DOHH2 (cell line): ENCODE measurements at regions not wholly inside any gene's neighbourhood (a gene's known extent, or its start where the extent isn't known, plus 50 kb on each side); places are given as distances from the start of the nearest gene placed in this dataset.

Experiments
- H3F3A ChIP-seq: fragments of 200-600 bp; sonication (generic), shearing (Covaris generic); 2 replicates; pipeline ENCODE4 v1.6.0; 2016; ENCODE audit warnings: antibody characterized with exemption, mild to moderate bottlenecking; ENCODE audit not compliant: control insufficient read depth, insufficient read depth
- H3K27ac ChIP-seq: fragments of 200-600 bp; sonication (generic); 2 replicates; pipeline ENCODE4 v1.5.1; 2014; ENCODE audit warnings: low read depth, mild to moderate bottlenecking, low read length, moderate library complexity
- H3K27me3 ChIP-seq: fragments of 200-600 bp; sonication (generic); 2 replicates; pipeline ENCODE4 v1.6.1; 2014; ENCODE audit warnings: mild to moderate bottlenecking, low read length, mixed read lengths; ENCODE audit not compliant: control insufficient read depth
- H3K36me3 ChIP-seq: fragments of 200-600 bp; sonication (generic); 2 replicates; pipeline ENCODE4 v1.6.1; 2014; ENCODE audit warnings: mild to moderate bottlenecking, low read length, moderate library complexity, mixed read lengths; ENCODE audit not compliant: control insufficient read depth
- H3K4me1 ChIP-seq: fragments of 200-600 bp; sonication (generic); 2 replicates; pipeline ENCODE4 v1.6.1; 2014; ENCODE audit warnings: mild to moderate bottlenecking, low read length, mixed read lengths; ENCODE audit not compliant: control insufficient read depth
- H3K4me2 ChIP-seq: fragments of 200-600 bp; sonication (generic); 2 replicates; pipeline ENCODE4 v1.6.0; 2014; ENCODE audit warnings: mild to moderate bottlenecking, low read length, moderate library complexity
- H3K4me3 ChIP-seq: fragments of 200-600 bp; sonication (generic); 2 replicates; pipeline ENCODE4 v1.5.1; 2014; ENCODE audit warnings: mild to moderate bottlenecking, low read length, mixed read lengths
- H3K79me2 ChIP-seq: fragments of 200-600 bp; sonication (generic); 2 replicates; pipeline ENCODE4 v1.6.1; 2014; ENCODE audit warnings: mild to moderate bottlenecking, low read length, mixed read lengths; ENCODE audit not compliant: control insufficient read depth
- H3K9me2 ChIP-seq: fragments of 200-600 bp; sonication (generic); replicated peaks from 2 replicates; pipeline ENCODE4 v1.6.1; 2014; ENCODE audit warnings: mild to moderate bottlenecking, low read length, mixed read lengths; ENCODE audit not compliant: control insufficient read depth
- H3K9me3 ChIP-seq: fragments of 200-600 bp; sonication (generic); 2 replicates; pipeline ENCODE4 v1.6.1; 2014; ENCODE audit warnings: antibody characterized with exemption, low read length, mixed read lengths; ENCODE audit not compliant: control insufficient read depth, insufficient read depth
- H4K20me1 ChIP-seq: fragments of 200-600 bp; sonication (generic); 2 replicates; pipeline ENCODE4 v1.6.0; 2014; ENCODE audit warnings: low read depth, mild to moderate bottlenecking, antibody characterized with exemption, low read length, moderate library complexity; ENCODE audit not compliant: control insufficient read depth, insufficient read depth
- EZH2phosphoT487 ChIP-seq: fragments of 200-600 bp; sonication (generic); IDR thresholded peaks from 2 replicates; pipeline ENCODE4 v1.6.1; 2017; ENCODE audit warnings: borderline replicate concordance, mild to moderate bottlenecking, antibody characterized with exemption, low read length, moderate library complexity, mixed read lengths
- TF ChIP-seq, protein P1 (sequence below): fragments of 200-600 bp; sonication (generic); IDR thresholded peaks from one replicate; pipeline ENCODE4 v1.5.1; 2014; ENCODE audit warnings: antibody characterized with exemption, mild to moderate bottlenecking, low read depth, low read length; ENCODE audit not compliant: poor library complexity, severe bottlenecking

DNA sequence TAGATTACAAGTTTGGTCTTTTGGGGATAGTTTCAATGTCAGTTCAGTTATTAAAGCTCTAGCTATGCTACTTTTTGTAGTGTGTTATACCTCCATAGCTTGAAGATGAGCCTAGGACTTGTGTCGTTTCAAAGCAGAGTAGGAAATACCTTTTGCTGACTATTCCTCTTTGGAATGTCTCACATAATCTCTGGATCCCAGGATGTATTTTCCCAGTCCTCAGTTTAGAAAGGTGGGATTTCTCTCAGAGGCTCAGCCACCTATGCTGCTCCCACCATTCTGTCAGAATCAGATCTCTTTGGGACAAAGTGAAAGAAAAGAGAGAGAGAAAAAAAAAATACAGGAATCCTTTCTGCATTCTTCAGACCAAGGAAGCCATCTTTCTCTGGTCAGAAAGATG lies 567.5 kb upstream of the IMPG1 start:
- no peaks in the 10 kb centered on the region for H3K9me2 ChIP-seq
- no peaks in the 10 kb centered on the region for H3K79me2 ChIP-seq
- no peaks in the 10 kb centered on the region for H3F3A ChIP-seq
- H3K27ac ChIP-seq = no peak overlapping the region
- no peak overlapping the region for H3K4me3 ChIP-seq
- no peaks in the 10 kb centered on the region for H4K20me1 ChIP-seq
- H3K4me1 ChIP-seq = no peaks in the 10 kb centered on the region
- H3K9me3 ChIP-seq = no peaks in the 10 kb centered on the region
- H3K27me3 ChIP-seq = no peaks in the 10 kb centered on the region
- no peak overlapping the region for H3K4me2 ChIP-seq
- no peaks in the 10 kb centered on the region for H3K36me3 ChIP-seq
- no peak for TF ChIP-seq EZH2phosphoT487
- TF ChIP-seq, protein P1, sequence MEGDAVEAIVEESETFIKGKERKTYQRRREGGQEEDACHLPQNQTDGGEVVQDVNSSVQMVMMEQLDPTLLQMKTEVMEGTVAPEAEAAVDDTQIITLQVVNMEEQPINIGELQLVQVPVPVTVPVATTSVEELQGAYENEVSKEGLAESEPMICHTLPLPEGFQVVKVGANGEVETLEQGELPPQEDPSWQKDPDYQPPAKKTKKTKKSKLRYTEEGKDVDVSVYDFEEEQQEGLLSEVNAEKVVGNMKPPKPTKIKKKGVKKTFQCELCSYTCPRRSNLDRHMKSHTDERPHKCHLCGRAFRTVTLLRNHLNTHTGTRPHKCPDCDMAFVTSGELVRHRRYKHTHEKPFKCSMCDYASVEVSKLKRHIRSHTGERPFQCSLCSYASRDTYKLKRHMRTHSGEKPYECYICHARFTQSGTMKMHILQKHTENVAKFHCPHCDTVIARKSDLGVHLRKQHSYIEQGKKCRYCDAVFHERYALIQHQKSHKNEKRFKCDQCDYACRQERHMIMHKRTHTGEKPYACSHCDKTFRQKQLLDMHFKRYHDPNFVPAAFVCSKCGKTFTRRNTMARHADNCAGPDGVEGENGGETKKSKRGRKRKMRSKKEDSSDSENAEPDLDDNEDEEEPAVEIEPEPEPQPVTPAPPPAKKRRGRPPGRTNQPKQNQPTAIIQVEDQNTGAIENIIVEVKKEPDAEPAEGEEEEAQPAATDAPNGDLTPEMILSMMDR = no peak

DNA sequence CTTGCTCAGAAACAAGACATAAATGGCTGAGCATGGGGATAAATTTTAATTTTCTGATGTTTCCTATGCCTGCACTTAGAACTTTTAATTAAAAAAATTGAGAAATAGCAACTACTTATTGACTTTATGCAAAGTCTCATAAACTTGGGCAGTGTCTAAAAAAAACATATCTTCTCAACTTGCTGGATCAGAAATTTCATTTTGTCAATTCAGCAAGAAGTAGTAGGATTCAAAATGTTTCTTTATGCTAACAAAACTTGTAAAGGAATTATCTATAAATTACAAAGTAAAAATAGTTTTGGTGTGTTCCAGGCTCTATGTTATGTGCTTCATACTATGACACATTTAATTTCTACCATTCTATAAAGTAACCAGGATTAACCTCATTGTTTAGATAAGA lies 562.2 kb upstream of the IMPG1 start:
- H3K4me3 ChIP-seq = no peak overlapping the region
- H3F3A ChIP-seq = no peaks in the 10 kb centered on the region
- H3K27ac ChIP-seq = no peak overlapping the region
- no peak for TF ChIP-seq EZH2phosphoT487
- TF ChIP-seq, protein P1 = no peak
- no peaks in the 10 kb centered on the region for H4K20me1 ChIP-seq
- no peaks in the 10 kb centered on the region for H3K36me3 ChIP-seq
- no peaks in the 10 kb centered on the region for H3K79me2 ChIP-seq
- no peaks in the 10 kb centered on the region for H3K9me2 ChIP-seq
- no peaks in the 10 kb centered on the region for H3K27me3 ChIP-seq
- H3K4me1 ChIP-seq = no peaks in the 10 kb centered on the region
- H3K4me2 ChIP-seq = no peak overlapping the region
- H3K9me3 ChIP-seq = no peaks in the 10 kb centered on the region

DNA sequence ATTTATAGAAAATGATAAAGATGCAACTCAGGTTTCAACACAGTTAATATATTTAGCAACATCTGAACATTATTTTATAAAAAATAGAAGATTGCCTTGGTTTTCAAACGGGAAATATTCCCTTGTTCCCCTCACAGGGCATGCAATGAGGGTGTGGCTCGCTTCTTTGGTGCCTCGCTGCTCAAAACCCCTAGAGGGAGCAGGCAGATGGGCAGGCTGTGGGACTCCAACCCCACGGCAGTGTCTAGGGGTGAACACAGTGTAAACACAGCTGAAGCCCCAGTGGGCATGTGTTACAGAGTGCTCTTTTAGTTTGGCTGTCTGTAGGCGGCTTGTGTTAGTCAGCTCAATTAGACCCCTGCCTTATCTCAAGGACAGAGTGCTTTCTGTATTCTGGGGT lies 560.8 kb upstream of the IMPG1 start:
- Histone ChIP-seq H3K27me3 (no peaks in the 10 kb centered on the region), H3K4me1 (no peaks in the 10 kb centered on the region), H3K79me2 (no peaks in the 10 kb centered on the region), H4K20me1 (no peaks in the 10 kb centered on the region), H3K9me3 (no peaks in the 10 kb centered on the region), H3K4me3 (no peak overlapping the region), H3K36me3 (no peaks in the 10 kb centered on the region), H3F3A (no peaks in the 10 kb centered on the region), H3K9me2 (no peaks in the 10 kb centered on the region), H3K27ac (no peak overlapping the region), H3K4me2 (no peak overlapping the region)
- TF ChIP-seq, protein P1 = no peak
- TF ChIP-seq EZH2phosphoT487 = no peak

DNA sequence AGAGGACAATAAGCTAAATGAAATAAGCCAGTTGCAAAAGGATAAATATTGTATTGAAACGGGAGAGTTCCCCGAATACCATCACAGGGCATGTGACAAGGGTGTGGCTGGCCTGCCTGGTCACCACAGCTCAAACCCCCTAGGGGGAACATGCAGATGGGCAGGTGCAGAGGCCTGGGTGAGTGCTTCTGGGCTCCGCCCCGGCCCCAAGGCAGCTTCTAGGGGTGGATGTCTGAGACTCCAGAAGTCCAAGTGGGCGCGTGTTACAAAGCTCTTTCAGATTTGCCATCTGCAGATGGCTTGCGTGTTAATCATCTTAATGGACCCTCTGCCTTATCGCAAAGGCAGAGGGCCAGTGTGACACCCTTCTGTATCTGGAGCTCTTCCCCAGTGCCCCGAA lies 559.2 kb upstream of the IMPG1 start:
- TF ChIP-seq, protein P1 = no peak
- no peak for TF ChIP-seq EZH2phosphoT487
- H3K9me2 ChIP-seq = no peaks in the 10 kb centered on the region
- no peaks in the 10 kb centered on the region for H3K36me3 ChIP-seq

More for the DNA sequence above, 559.2 kb upstream of the IMPG1 start:
- Histone ChIP-seq H3K9me3 (no peaks in the 10 kb centered on the region), H3K4me1 (no peaks in the 10 kb centered on the region), H3K4me2 (no peak overlapping the region), H3F3A (no peaks in the 10 kb centered on the region), H4K20me1 (no peaks in the 10 kb centered on the region), H3K79me2 (no peaks in the 10 kb centered on the region), H3K27ac (no peak overlapping the region), H3K27me3 (no peaks in the 10 kb centered on the region), H3K4me3 (no peak overlapping the region)
